ENCODE measurements at regions not wholly inside any gene's neighbourhood (a gene's known extent, or its start where the extent isn't known, plus 50 kb on each side); places are given as distances from the start of the nearest gene placed in this dataset.

- no peak for TF ChIP-seq POLR2A (IDR thresholded peaks at IDR 0.05)
- TF ChIP-seq CTCF (IDR thresholded peaks at IDR 0.05), result no peak
- H3K4me1 ChIP-seq, result no peaks in the 10 kb centered on the region
- no peak overlapping the region for H3K4me3 ChIP-seq
- H3K27me3 ChIP-seq, result no peaks in the 10 kb centered on the region
- intact Hi-C loops (cut with DNase I; ENCODE audit: low total_unique reads), result no loop called here
- H3K36me3 ChIP-seq, result no peaks in the 10 kb centered on the region
- no peak overlapping the region for H3K27ac ChIP-seq
- DNase-seq, result no peak
- H3K9me3 ChIP-seq, result no peaks in the 10 kb centered on the region
Measured at GRCh38 chr5:110031402-110032140, 341.8 kb downstream of the MAN2A1 start.

GRCh38 chr5:110032376-110032775 lies 342.6 kb downstream of the MAN2A1 start:
- TF ChIP-seq POLR2A (IDR thresholded peaks at IDR 0.05) (no peak), CTCF (IDR thresholded peaks at IDR 0.05) (no peak)
- no peaks in the 10 kb centered on the region for H3K4me1 ChIP-seq
- intact Hi-C loops (cut with DNase I; ENCODE audit: low total_unique reads), result no loop called here
- no peaks in the 10 kb centered on the region for H3K9me3 ChIP-seq
- no peak for DNase-seq
- no peak overlapping the region for H3K4me3 ChIP-seq
- H3K27me3 ChIP-seq, result no peaks in the 10 kb centered on the region
- H3K27ac ChIP-seq, result no peak overlapping the region
- no peaks in the 10 kb centered on the region for H3K36me3 ChIP-seq

- H3K4me3 ChIP-seq, result no peak overlapping the region
- H3K27me3 ChIP-seq, result no peaks in the 10 kb centered on the region
- DNase-seq, result no peak
- H3K4me1 ChIP-seq, result no peaks in the 10 kb centered on the region
- no peaks in the 10 kb centered on the region for H3K36me3 ChIP-seq
- TF ChIP-seq CTCF (IDR thresholded peaks at IDR 0.05) (no peak), POLR2A (IDR thresholded peaks at IDR 0.05) (no peak)
- intact Hi-C loops (cut with DNase I; ENCODE audit: low total_unique reads), result no loop called here
- H3K27ac ChIP-seq, result no peak overlapping the region
- no peaks in the 10 kb centered on the region for H3K9me3 ChIP-seq
Measured at GRCh38 chr5:110034056-110034600, 344.4 kb downstream of the MAN2A1 start.

- TF ChIP-seq CTCF (IDR thresholded peaks at IDR 0.05) (no peak), POLR2A (IDR thresholded peaks at IDR 0.05) (no peak)
- Histone ChIP-seq H3K36me3 (no peaks in the 10 kb centered on the region), H3K27ac (no peak overlapping the region), H3K9me3 (no peaks in the 10 kb centered on the region), H3K4me3 (no peak overlapping the region), H3K4me1 (no peaks in the 10 kb centered on the region), H3K27me3 (no peaks in the 10 kb centered on the region)
- DNase-seq, result no peak
- intact Hi-C loops (cut with DNase I; ENCODE audit: low total_unique reads), result no loop called here
Measured at GRCh38 chr5:110038297-110038997, 348.7 kb downstream of the MAN2A1 start.

GRCh38 chr5:110040178-110040577 lies 350.5 kb downstream of the MAN2A1 start:
- intact Hi-C loops (cut with DNase I; ENCODE audit: low total_unique reads), result no loop called here
- Histone ChIP-seq H3K36me3 (no peaks in the 10 kb centered on the region), H3K4me3 (no peak overlapping the region), H3K27ac (no peak overlapping the region), H3K27me3 (no peaks in the 10 kb centered on the region), H3K4me1 (no peaks in the 10 kb centered on the region), H3K9me3 (no peaks in the 10 kb centered on the region)
- DNase-seq, result no peak
- TF ChIP-seq POLR2A (IDR thresholded peaks at IDR 0.05) (no peak), CTCF (IDR thresholded peaks at IDR 0.05) (no peak)

Measured in uterus (tissue), 3 donors.